Thyroid gland (tissue), 4 donors: ENCODE measurements at regions not wholly inside any gene's neighbourhood (a gene's known extent, or its start where the extent isn't known, plus 50 kb on each side); places are given as distances from the start of the nearest gene placed in this dataset.

Source experiments
- POLR2A ChIP-seq, 2 donors: fragments of 450-650 bp; IDR thresholded peaks; one replicate each; pipeline ENCODE4 v1.6.1; 2017; ENCODE audit warnings: antibody characterized with exemption in 2 of 2, mild to moderate bottlenecking in 2 of 2, moderate library complexity in 1 of 2
- TF ChIP-seq, protein P1 (sequence below), 6 experiments: fragments of 200-600 bp in 3 of 6; fragments of 450-650 bp in 3 of 6; sonication (generic) in 3 of 6; IDR thresholded peaks; one replicate each; pipeline ENCODE4 v1.5.1; 2016 to 2019; ENCODE audit warnings: antibody characterized with exemption in 6 of 6, mild to moderate bottlenecking in 2 of 6, inconsistent platforms in 1 of 6, moderate library complexity in 1 of 6

DNA sequence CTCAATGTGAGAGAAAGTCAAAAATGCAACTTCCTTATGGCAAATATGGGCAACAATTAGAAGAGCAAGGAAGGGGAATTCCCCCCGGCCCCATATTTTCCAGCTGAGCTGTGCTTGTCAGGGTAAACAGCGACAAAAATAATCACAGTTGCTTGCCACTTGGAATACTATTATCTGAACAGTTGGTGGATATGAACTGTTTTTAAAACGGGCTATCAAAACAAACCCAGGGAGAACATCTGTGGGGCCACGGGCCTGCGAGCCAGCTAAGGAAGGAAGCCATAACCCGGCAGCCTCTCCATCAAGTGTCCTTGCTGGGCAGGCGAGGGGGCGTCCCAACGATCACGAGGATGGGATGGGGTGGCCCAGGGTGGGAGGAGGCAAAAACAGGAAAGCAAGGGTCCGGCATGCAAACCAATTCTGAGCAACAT, 228.4 kb downstream of the ARHGAP12 start:
- no peak for TF ChIP-seq POLR2A (IDR thresholded peaks at IDR 0.05)
- TF ChIP-seq, protein P1, sequence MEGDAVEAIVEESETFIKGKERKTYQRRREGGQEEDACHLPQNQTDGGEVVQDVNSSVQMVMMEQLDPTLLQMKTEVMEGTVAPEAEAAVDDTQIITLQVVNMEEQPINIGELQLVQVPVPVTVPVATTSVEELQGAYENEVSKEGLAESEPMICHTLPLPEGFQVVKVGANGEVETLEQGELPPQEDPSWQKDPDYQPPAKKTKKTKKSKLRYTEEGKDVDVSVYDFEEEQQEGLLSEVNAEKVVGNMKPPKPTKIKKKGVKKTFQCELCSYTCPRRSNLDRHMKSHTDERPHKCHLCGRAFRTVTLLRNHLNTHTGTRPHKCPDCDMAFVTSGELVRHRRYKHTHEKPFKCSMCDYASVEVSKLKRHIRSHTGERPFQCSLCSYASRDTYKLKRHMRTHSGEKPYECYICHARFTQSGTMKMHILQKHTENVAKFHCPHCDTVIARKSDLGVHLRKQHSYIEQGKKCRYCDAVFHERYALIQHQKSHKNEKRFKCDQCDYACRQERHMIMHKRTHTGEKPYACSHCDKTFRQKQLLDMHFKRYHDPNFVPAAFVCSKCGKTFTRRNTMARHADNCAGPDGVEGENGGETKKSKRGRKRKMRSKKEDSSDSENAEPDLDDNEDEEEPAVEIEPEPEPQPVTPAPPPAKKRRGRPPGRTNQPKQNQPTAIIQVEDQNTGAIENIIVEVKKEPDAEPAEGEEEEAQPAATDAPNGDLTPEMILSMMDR (IDR thresholded peaks at IDR 0.05), result no peak
